CD4-positive, alpha-beta T cell treated with Interleukin-4 for 1 hour (primary cell): ENCODE measurements at regions not wholly inside any gene's neighbourhood (a gene's known extent, or its start where the extent isn't known, plus 50 kb on each side); places are given as distances from the start of the nearest gene placed in this dataset.
"Not testable (repeated sequence)": the region's sequence is repeated elsewhere in the genome, so short reads cannot be mapped to it uniquely, and the experiment has no call there.

Experiments
- DNase-seq, 2 donors: peaks; one replicate each; pipeline ENCODE4 v3.0.0-alpha.2; 2020 to 2022

DNA sequence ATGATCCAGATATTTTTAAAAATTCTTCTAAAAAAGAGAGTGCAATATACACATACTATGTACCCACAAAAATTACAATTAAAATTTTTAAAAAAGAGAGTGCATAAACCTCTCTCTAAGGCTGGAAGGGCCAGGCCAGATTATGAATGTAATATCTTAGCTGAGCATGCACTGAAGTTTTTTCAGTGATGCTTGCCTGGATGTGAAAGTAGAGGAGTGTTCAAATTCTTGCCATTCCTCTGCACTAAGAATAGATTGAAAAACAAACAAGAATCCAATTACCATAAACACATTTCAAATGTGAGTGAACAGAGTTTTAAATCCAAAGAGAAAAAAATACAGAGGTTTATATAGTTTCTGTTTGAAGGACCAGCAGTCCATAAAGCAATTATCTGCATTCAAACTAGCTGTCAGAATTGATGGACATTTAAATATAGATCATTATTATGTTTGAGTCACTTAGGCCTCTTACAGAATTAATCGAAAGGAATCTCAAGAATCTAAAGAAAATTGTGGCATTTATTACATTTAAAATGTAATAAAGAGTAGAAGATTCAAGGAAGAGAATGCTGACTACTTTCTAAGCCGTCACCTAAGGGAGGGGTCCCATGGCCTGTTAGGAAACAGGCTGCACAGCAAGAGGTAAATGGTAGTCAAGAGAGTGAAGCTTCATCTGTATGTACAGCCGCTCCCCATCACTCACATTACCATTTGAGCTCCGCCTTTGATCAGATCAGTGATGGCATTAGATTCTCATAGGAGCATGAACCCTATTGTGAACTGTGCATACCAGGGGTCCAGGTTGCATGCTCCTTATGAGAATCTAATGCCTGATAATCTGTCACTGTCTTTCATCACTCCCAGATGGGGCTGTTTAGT, 159.3 kb upstream of the MDFIC2 start:
- no peak for DNase-seq

DNA sequence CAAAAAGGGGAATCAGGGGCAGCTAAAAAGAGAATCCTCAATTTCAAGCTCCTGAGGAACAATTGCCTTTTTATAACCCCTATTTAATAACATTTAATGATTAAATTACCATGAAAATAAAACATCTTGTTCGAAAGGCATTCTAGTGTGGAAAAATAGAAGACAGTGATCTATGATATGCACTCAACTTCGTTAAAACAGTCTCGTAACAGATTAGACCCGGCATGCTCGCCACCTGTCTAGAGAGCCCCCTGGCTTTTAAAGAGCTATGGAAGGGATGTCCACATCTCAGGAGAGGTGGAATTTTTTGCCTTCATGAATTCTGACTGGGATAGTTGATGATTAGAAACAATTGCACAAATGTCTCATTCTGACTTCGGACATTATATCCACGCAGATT, 153.7 kb upstream of the MDFIC2 start:
- no peak for DNase-seq

- no peak for DNase-seq
Measured at GRCh38 chr3:70464876-70465275, 152.4 kb upstream of the MDFIC2 start.

- no peak for DNase-seq
Measured at GRCh38 chr3:70464465-70464864, 152.0 kb upstream of the MDFIC2 start.

DNA sequence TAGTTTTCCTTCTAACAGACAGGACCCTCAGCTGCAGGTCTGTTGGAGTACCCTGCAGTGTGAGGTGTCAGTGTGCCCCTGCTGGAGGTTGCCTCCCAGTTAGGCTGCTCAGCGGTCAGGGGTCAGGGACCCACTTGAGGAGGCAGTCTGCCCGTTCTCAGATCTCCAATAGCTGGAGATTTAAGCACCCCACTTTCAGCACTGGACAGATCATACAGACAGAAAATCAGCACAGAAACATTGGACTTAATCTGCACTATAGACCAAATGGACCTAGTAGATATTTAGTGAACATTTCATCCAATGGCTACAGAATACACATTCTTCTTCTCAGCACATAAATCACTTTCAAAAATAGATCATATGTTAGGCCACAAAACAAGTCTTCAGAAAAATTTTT, 137.8 kb upstream of the MDFIC2 start:
- not testable (repeated sequence) for DNase-seq

GRCh38 chr3:70435422-70435821, 123.0 kb upstream of the MDFIC2 start:
- DNase-seq, result not testable (repeated sequence)

DNA sequence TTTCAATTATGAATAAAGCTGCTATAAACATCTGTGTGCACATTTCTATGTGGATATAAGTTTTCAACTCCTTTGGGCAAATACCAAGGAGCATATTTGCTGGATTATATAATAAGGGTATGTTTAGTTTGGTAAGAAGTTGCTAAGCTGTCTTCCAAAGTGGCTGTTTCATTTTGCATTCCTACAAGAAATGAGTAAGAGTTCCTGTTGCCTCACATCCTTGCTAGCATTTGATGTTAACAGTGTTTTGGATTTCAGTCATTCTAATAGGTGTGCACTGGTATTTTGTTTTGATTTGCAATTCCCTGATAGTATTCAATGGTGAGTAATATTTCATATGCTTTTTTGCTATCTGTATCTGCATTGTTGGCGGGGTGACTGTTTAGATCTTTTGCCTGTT, 120.7 kb upstream of the MDFIC2 start:
- no peak for DNase-seq

- DNase-seq, result no peak
Measured at GRCh38 chr3:70431911-70432310, 119.5 kb upstream of the MDFIC2 start.

DNA sequence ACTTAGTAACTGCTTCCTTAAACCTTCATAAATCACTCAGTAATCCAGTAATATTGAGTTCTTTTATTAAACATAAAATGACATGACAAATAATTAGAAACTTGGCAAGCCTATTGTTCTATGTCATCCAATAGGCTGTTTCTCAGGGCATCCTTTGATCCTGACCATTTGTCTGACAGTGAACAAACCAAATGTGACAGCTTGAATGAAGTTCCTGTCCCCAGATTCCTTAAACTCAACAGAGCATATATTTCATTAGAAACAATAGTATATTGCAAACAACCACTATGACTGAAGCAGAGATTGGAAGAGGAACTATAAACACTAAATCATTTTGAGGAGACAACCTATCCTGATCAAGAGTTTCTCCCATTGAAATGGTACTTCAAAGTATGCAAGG, 113.6 kb upstream of the MDFIC2 start:
- DNase-seq, result no peak

DNA sequence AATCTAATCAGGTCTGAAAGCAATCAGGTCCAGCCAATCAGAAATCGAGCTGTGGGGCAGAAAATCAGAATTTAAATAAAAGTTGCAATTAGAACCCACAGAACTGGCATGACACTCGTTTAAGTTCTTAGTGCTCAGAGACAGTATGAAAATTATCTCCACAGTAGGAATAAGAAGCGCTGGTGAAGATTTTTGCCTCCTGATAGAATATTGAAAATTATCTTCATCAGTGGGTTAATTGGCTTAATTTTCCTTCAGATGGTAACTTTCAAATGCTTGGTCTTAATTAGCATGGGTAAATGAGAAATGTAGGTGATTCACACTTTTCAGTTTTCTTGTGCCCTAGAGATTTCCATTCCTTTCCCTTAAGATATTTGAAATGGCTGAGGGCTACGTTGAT, 109.1 kb upstream of the MDFIC2 start:
- DNase-seq, result no peak

DNA sequence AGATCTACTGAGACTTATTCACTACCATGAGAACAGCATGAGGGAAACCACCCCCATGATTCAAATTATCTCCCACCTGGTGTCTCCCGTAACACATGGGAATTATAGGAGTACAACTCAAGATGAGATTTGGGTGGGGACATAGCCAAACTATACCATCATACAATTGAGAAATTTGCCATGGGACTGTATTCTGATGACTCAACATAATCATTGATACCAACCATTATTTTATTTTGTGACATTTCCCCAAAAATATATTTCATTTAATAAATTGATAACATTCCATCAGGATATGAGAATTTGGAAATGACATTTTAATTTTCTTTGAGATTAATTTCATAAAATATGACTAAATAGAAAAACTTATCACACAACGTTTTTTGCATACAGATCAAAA, 96.6 kb upstream of the MDFIC2 start:
- DNase-seq, result no peak

DNA sequence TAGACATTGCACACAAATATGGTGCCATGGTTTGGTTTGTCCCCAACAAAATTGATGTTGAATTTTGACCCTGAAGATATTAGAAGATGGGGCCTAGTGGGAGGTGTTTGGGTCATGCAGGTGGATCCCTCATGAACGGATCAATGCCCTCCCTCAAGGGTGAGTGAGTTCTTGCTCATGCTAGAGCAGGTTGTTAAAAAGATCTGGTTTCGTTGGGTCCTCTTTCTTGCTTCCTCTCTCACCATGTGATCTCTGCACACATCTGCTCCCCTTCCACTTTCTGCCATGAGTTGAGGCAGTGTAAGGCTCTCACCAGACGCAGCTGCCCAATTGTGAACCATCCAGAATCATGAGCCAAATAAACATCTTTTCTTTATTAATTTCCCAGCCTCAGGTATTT, 87.8 kb upstream of the MDFIC2 start:
- no peak for DNase-seq

DNA sequence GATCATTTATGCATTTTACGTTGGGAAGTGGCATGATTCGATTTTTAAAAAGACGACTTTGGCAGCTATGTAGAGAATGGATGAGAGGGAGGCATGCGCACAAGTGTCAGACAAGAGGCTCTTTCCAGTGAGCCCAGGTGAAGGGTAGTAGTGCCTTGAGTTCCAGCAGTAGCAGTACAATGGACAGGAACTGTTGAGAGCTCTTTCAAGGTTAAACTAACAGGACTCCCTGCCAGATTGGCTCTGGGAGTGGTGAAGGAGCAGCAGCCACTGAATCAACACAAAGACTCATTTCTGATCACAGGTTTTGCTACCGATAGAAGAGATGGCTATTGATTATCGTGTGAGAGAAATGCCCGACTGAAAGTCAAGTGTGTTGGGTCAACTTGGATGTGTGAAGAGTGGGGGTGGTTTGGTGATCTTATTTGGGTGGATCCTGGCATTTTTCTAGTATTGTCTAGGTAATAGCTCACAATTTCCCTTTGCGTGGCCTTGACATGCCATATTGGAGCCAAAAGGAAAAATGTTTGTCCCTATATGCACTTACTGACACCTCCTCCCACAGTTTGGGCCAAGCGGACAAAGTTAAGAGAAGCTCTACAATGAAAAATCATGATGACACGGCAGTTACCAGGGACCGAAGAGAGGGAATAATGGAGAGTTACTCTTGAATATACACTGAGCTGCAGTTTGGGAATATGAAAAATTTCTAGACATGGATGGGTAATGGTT, 81.6 kb upstream of the MDFIC2 start:
- no peak for DNase-seq

- no peak for DNase-seq
Measured at GRCh38 chr3:70392227-70392626, 79.8 kb upstream of the MDFIC2 start.

DNA sequence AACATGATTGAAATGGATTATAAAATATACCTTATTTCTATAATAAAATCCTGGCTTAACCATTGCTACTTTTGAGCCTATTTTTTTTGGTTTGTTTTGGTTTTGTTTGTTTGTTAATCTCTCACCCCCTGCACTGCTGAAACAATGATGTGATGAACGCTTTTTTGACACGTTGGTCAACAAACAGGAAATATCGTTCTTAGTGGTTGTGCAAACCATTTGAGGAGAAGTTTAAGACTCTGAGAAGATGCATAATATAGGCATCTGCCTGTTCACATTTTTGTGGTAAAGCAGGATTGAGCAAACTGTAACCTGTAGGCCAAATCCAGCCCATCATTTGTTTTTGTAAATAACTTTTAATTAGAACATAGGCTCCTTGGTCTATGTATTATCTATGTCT, 75.5 kb upstream of the MDFIC2 start:
- no peak for DNase-seq

DNA sequence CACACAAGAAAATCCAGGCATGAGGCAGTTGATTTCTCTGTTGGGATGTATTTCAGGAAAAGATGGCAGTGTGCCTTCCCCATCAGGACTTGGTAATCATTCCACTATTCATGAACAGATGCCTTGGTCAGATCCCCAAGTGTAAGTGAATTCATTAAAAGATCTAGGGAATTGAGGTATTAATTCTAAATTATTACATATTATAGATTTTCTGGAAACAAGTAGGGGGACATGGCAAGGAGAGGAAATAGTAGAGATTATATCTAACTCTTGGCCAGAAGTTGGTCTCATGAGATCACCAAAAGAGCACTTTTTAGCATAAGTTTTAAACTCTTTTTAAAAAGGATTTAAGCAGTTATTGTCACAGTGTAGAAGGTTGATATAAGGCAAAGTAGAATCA, 74.4 kb upstream of the MDFIC2 start:
- no peak for DNase-seq

DNA sequence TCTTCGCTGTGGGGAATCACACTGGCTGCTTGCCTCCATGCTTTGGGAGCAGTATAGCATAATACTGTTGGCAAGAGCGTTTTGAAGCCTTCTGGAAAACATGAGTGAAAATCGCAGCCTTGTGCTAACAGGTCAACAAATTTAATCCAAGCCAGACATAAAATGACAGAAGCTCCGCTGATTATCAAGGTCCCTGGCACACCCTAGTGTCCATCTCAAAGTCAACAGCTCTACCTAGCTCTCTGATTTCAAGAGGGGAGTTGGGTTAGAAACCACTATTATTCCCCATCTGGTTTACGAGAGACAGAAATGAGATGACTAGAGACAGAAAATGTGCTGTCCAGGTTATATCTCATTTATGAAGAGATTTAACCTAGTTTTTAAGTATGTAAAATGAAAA, 73.6 kb upstream of the MDFIC2 start:
- no peak for DNase-seq

GRCh38 chr3:70383360-70383831, 71.0 kb upstream of the MDFIC2 start:
- no peak for DNase-seq

GRCh38 chr3:70374179-70374578, 61.7 kb upstream of the MDFIC2 start:
- no peak for DNase-seq
